GM18502 (cell line): ENCODE measurements at regions not wholly inside any gene's neighbourhood (a gene's known extent, or its start where the extent isn't known, plus 50 kb on each side); places are given as distances from the start of the nearest gene placed in this dataset.

Experiments
- ATAC-seq: cut with Tn5 transposase; IDR thresholded peaks from one replicate; pipeline ENCODE4 v1.9.1; 2021; ENCODE audit warnings: mild to moderate bottlenecking; ENCODE audit not compliant: unreplicated experiment, poor library complexity

GRCh38 chr10:121065330-121065729 is 214.2 kb downstream of the WDR11 start:
- ATAC-seq: no peak

- peak; percentile 97 for ATAC-seq
These were observed 218.1 kb downstream of the WDR11 start for GRCh38 chr10:121069061-121069850.

GRCh38 chr10:121070275-121071070 is 219.3 kb downstream of the WDR11 start:
- ATAC-seq: no peak

- no peak for ATAC-seq
These were observed 220.7 kb downstream of the WDR11 start for GRCh38 chr10:121071901-121072300.

GRCh38 chr10:121073728-121074127 is 222.6 kb downstream of the WDR11 start:
- ATAC-seq: no peak

- ATAC-seq: no peak
These were observed 225.9 kb downstream of the WDR11 start for GRCh38 chr10:121076776-121077715.

GRCh38 chr10:121078036-121078435 is 226.9 kb downstream of the WDR11 start:
- ATAC-seq: no peak

GRCh38 chr10:121078672-121079102 is 227.5 kb downstream of the WDR11 start:
- ATAC-seq: no peak

GRCh38 chr10:121079226-121079625 is 228.1 kb downstream of the WDR11 start:
- no peak for ATAC-seq

GRCh38 chr10:121080281-121080891 is 229.2 kb downstream of the WDR11 start:
- ATAC-seq: no peak

GRCh38 chr10:121081306-121081705 is 230.1 kb downstream of the WDR11 start:
- no peak for ATAC-seq

- no peak for ATAC-seq
These were observed 231.8 kb downstream of the WDR11 start for GRCh38 chr10:121082984-121083383.

- no peak for ATAC-seq
These were observed 233.0 kb downstream of the WDR11 start for GRCh38 chr10:121084016-121084674.

- ATAC-seq: no peak
These were observed 233.5 kb downstream of the WDR11 start for GRCh38 chr10:121084675-121085070.

GRCh38 chr10:121085367-121085766 is 234.2 kb downstream of the WDR11 start:
- no peak for ATAC-seq

GRCh38 chr10:121087129-121087528 is 236.0 kb downstream of the WDR11 start:
- no peak for ATAC-seq

GRCh38 chr10:121087688-121088087 is 236.5 kb downstream of the WDR11 start:
- ATAC-seq: no peak

GRCh38 chr10:121088524-121088923 is 237.4 kb downstream of the WDR11 start:
- no peak for ATAC-seq

GRCh38 chr10:121089434-121089833 is 238.3 kb downstream of the WDR11 start:
- ATAC-seq: no peak
